SK-N-SH (cell line): ENCODE measurements at regions not wholly inside any gene's neighbourhood (a gene's known extent, or its start where the extent isn't known, plus 50 kb on each side); places are given as distances from the start of the nearest gene placed in this dataset.

ENCODE experiments used
- CTCF ChIA-PET: fragments of 300-600, 350-600 bp; formaldehyde crosslinking; extraction: SDS; loops from one replicate; lab custom pipeline; 2021; lab: Yijun Ruan, JAX
- POLR2A ChIA-PET: fragments of 350-600 bp; sonication (Branson Sonifier 250); formaldehyde crosslinking; extraction: SDS; loops from one replicate; lab custom pipeline; 2020; ENCODE audit warnings: antibody characterized with exemption, inconsistent platforms; lab: Yijun Ruan, JAX
- DNase-seq: peaks from one replicate; pipeline ENCODE4 v3.0.0; 2012
- H2AFZ ChIP-seq: fragments of 200-600 bp; sonication (generic); 2 replicates; pipeline ENCODE4 v1.8.1; 2016; ENCODE audit warnings: antibody characterized with exemption, mild to moderate bottlenecking, low read depth
- H3F3A ChIP-seq: fragments of 200-600 bp; sonication (generic); replicated peaks from 2 replicates; pipeline ENCODE3; 2016; ENCODE audit warnings: antibody characterized with exemption, mild to moderate bottlenecking; ENCODE audit not compliant: insufficient read depth
- H3K27ac ChIP-seq, 2 experiments: fragments of 200-500 bp in 1 of 2; fragments of 200-600 bp in 1 of 2; sonication (Bioruptor generic) in 1 of 2; sonication (generic), shearing (Covaris generic) in 1 of 2; 2 replicates each; pipeline versions ENCODE4 v1.5.1 to v1.6.1; 2014 to 2016; ENCODE audit warnings: low read depth in 2 of 2, inconsistent platforms in 1 of 2, low read length in 1 of 2, mild to moderate bottlenecking in 1 of 2, mixed read lengths in 1 of 2
- H3K27me3 ChIP-seq: fragments of 200-600 bp; sonication (generic), shearing (Covaris generic); 2 replicates; pipeline ENCODE4 v1.6.1; 2016; ENCODE audit warnings: mixed run types; ENCODE audit not compliant: insufficient read depth
- H3K36me3 ChIP-seq, 2 experiments: fragments of 200-500 bp in 1 of 2; fragments of 200-600 bp in 1 of 2; sonication (Bioruptor generic) in 1 of 2; sonication (generic) in 1 of 2; replicated peaks in 1 of 2; 2 replicates each; pipeline versions ENCODE3 to v1.5.1; 2014 to 2016; ENCODE audit warnings: low read length in 1 of 2, mild to moderate bottlenecking in 1 of 2; ENCODE audit not compliant: insufficient read depth in 2 of 2, control insufficient read depth in 1 of 2
- H3K4me1 ChIP-seq, 2 experiments: fragments of 200-500 bp in 1 of 2; fragments of 200-600 bp in 1 of 2; sonication (Bioruptor generic) in 1 of 2; sonication (generic), shearing (Covaris generic) in 1 of 2; 2 replicates each; pipeline versions ENCODE4 v1.5.1 to v1.6.1; 2014 to 2016; ENCODE audit warnings: low read depth in 1 of 2, low read length in 1 of 2, mixed run types in 1 of 2; ENCODE audit not compliant: insufficient read depth in 2 of 2, control insufficient read depth in 1 of 2
- H3K4me2 ChIP-seq: fragments of 200-600 bp; sonication (generic), shearing (Covaris generic); 2 replicates; pipeline ENCODE4 v1.6.1; 2017; ENCODE audit warnings: mixed run types
- H3K4me3 ChIP-seq, 2 experiments: fragments of 200-500 bp in 1 of 2; fragments of 200-600 bp in 1 of 2; sonication (Bioruptor generic) in 1 of 2; sonication (generic), shearing (Covaris generic) in 1 of 2; 2 replicates each; pipeline versions ENCODE4 v1.5.1 to v1.8.1; 2014 to 2016; ENCODE audit warnings: low read depth in 2 of 2, inconsistent platforms in 1 of 2, low read length in 1 of 2, mild to moderate bottlenecking in 1 of 2, mixed read lengths in 1 of 2, moderate library complexity in 1 of 2
- H3K79me2 ChIP-seq: fragments of 200-600 bp; sonication (generic); 2 replicates; pipeline ENCODE4 v1.8.1; 2017; ENCODE audit warnings: mild to moderate bottlenecking; ENCODE audit not compliant: insufficient read depth
- H3K9ac ChIP-seq: fragments of 200-600 bp; sonication (generic); 2 replicates; pipeline ENCODE4 v1.6.1; 2017; ENCODE audit warnings: mixed run types
- H3K9me2 ChIP-seq: fragments of 200-600 bp; sonication (generic); 2 replicates; pipeline ENCODE4 v1.6.1; 2017; ENCODE audit warnings: mixed run types
- H3K9me3 ChIP-seq: fragments of 200-600 bp; sonication (generic); 2 replicates; pipeline ENCODE4 v1.6.1; 2017; ENCODE audit warnings: mixed run types, mild to moderate bottlenecking, moderate library complexity
- H4K20me1 ChIP-seq: fragments of 200-600 bp; sonication (generic); 2 replicates; pipeline ENCODE4 v1.6.1; 2017; ENCODE audit warnings: mild to moderate bottlenecking, mixed run types; ENCODE audit not compliant: insufficient read depth
- CHD2 ChIP-seq: fragments of 150-350 bp; IDR thresholded peaks from 2 replicates; pipeline ENCODE4 v1.6.1; 2018; ENCODE audit warnings: low read length; ENCODE audit not compliant: partially characterized antibody
- CTCF ChIP-seq: fragments of 200-600 bp; sonication (generic); IDR thresholded peaks from 2 replicates; pipeline ENCODE4 v1.6.1; 2017; ENCODE audit warnings: antibody characterized with exemption, mild to moderate bottlenecking, moderate library complexity
- ELF1 ChIP-seq: IDR thresholded peaks from 2 replicates; pipeline ENCODE4 v1.4.0; 2012
- EP300 ChIP-seq, 2 experiments: IDR thresholded peaks; 2 replicates each; pipeline versions ENCODE4 v1.4.0 to v1.6.1; 2012; ENCODE audit warnings: borderline replicate concordance in 1 of 2, low read depth in 1 of 2, low read length in 1 of 2
- FOXJ3 ChIP-seq: sonication (generic); formaldehyde crosslinking; IDR thresholded peaks from 2 replicates; pipeline ENCODE4 v1.5.1; 2020; ENCODE audit warnings: mild to moderate bottlenecking, missing genetic modification reagents
- FOXM1 ChIP-seq: IDR thresholded peaks from 2 replicates; pipeline ENCODE4 v1.4.0; 2012; ENCODE audit warnings: low read depth, mild to moderate bottlenecking
- GABPA ChIP-seq: IDR thresholded peaks from 2 replicates; pipeline ENCODE4 v1.4.0; 2012; ENCODE audit warnings: low read depth, mild to moderate bottlenecking
- GATA2 ChIP-seq: sonication (generic); formaldehyde crosslinking; IDR thresholded peaks from 2 replicates; pipeline ENCODE4 v1.5.0; 2020; ENCODE audit warnings: mild to moderate bottlenecking, missing genetic modification reagents
- IRF3 ChIP-seq: fragments of 150-350 bp; IDR thresholded peaks from 2 replicates; pipeline ENCODE4 v1.6.1; 2016; ENCODE audit warnings: mild to moderate bottlenecking, low read depth, low read length
- JUND ChIP-seq: IDR thresholded peaks from 2 replicates; pipeline ENCODE4 v1.4.0; 2012
- MEF2A ChIP-seq: IDR thresholded peaks from 2 replicates; pipeline ENCODE4 v1.4.0; 2012; ENCODE audit warnings: low read depth, borderline replicate concordance
- POLR2AphosphoS5 ChIP-seq: IDR thresholded peaks from 2 replicates; pipeline ENCODE4 v1.6.1; 2012; ENCODE audit warnings: low read depth, low read length
- RCOR1 ChIP-seq: fragments of 150-350 bp; IDR thresholded peaks from 2 replicates; pipeline ENCODE4 v1.6.1; 2017; ENCODE audit warnings: antibody characterized with exemption, low read length
- SIN3A ChIP-seq: IDR thresholded peaks from 2 replicates; pipeline ENCODE4 v1.6.1; 2012; ENCODE audit warnings: low read depth, mild to moderate bottlenecking, low read length, moderate library complexity, borderline replicate concordance
- SMC3 ChIP-seq: IDR thresholded peaks from 2 replicates; pipeline ENCODE4 v1.6.1; 2012; ENCODE audit warnings: low read depth, low read length, improper control_type of control experiment
- TAF1 ChIP-seq: IDR thresholded peaks from 2 replicates; pipeline ENCODE4 v1.6.1; 2012; ENCODE audit warnings: low read depth, mild to moderate bottlenecking, low read length, moderate library complexity, borderline replicate concordance
- TEAD4 ChIP-seq: IDR thresholded peaks from 2 replicates; pipeline ENCODE4 v1.4.0; 2012; ENCODE audit warnings: mild to moderate bottlenecking, borderline replicate concordance; ENCODE audit not compliant: insufficient read depth
- USF2 ChIP-seq: fragments of 150-350 bp; IDR thresholded peaks from 2 replicates; pipeline ENCODE4 v1.6.1; 2017; ENCODE audit warnings: antibody characterized with exemption, low read length, low read depth, borderline replicate concordance
- WGBS: methylation state at CpG from one replicate; pipeline ENCODE4 v1.1.6; 2017; ENCODE audit warnings: low lambda C conversion rate; 5-methylcytosine and 5-hydroxymethylcytosine counted together
- TF ChIP-seq, protein P1 (sequence below): IDR thresholded peaks from 2 replicates; pipeline ENCODE4 v1.4.0; 2012; ENCODE audit warnings: low read depth
- TF ChIP-seq, protein P2 (sequence below): IDR thresholded peaks from 2 replicates; pipeline ENCODE4; 2012

DNA sequence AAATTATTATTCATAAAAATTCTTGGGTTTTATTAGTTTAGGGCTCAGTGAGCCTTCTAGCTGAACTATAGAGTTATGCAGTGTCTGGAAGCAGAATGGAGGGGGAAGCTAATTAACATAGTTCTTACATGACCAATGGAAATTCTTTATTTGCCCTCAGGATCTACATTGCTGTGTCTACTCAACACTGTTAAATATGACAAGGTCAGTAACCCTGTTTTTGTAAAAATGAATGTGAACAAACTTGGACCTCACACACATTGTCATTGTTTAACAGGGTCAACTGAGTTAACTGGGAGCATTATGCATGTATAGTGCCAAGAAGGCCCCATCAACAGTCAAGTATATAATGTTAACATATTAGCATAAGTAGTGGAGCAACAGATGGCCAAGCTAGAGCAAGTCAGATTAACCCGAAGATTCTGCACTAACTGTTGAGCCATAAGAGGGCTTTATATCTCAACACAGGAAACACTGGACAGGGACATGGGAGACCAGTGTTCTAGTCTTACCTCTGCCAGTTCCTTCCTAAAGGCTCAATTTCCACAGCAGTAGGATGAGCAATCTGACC, 122.5 kb upstream of the SEM1 start:
- no peak overlapping the region for H3K9ac ChIP-seq
- no peak overlapping the region for H3K4me2 ChIP-seq
- H3K4me1 ChIP-seq: peaks cover 0 to 6% of the 10 kb centered on the region in 2 experiments; a peak in 1 of 4 replicates
- CTCF ChIA-PET: interaction anchor here (0.7 to 1.4 kb wide), 3 partner anchors 10 to 121 kb away, joined by 3 to 4 read pairs (median 4); no protein-coding TSS in a partner anchor
- DNase-seq: no peak
- H3K9me3 ChIP-seq: no peaks in the 10 kb centered on the region
- H4K20me1 ChIP-seq: no peaks in the 10 kb centered on the region
- H2AFZ ChIP-seq: no peak overlapping the region
- WGBS: 79% methylated on average over 1 of the region's 1 CpG
- no peak overlapping the region for H3K4me3 ChIP-seq
- TF ChIP-seq GABPA: no peak
- TF ChIP-seq, protein P1, sequence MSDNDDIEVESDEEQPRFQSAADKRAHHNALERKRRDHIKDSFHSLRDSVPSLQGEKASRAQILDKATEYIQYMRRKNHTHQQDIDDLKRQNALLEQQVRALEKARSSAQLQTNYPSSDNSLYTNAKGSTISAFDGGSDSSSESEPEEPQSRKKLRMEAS: no peak
- no peak for TF ChIP-seq TAF1
- no peak for TF ChIP-seq MEF2A
- TF ChIP-seq EP300 (IDR thresholded peaks at IDR 0.05; ENCODE audit: borderline replicate concordance in 1 of 2, low read depth in 1 of 2, low read length in 1 of 2): no peak
- TF ChIP-seq CHD2: no peak
- TF ChIP-seq SMC3: no peak
- no peak for TF ChIP-seq ELF1
- no peak for TF ChIP-seq RCOR1
- no peak for TF ChIP-seq SIN3A
- no peak for TF ChIP-seq GATA2 (CRISPR knock-in tag)
- H3K79me2 ChIP-seq: no peaks in the 10 kb centered on the region
- POLR2A ChIA-PET: no interaction called here
- no peak overlapping the region for H3K27ac ChIP-seq
- no peaks in the 10 kb centered on the region for H3F3A ChIP-seq
- H3K36me3 ChIP-seq: no peaks in the 10 kb centered on the region
- no peaks in the 10 kb centered on the region for H3K27me3 ChIP-seq
- H3K9me2 ChIP-seq: no peaks in the 10 kb centered on the region

- POLR2A ChIA-PET: no interaction called here
- H3K36me3 ChIP-seq: no peaks in the 10 kb centered on the region
- no peak overlapping the region for H2AFZ ChIP-seq
- no peaks in the 10 kb centered on the region for H3K27me3 ChIP-seq
- no peaks in the 10 kb centered on the region for H3K79me2 ChIP-seq
- H3K4me2 ChIP-seq: no peak overlapping the region
- CTCF ChIA-PET: no interaction called here
- H3F3A ChIP-seq: no peaks in the 10 kb centered on the region
- no peak overlapping the region for H3K27ac ChIP-seq
- no peak for DNase-seq
- WGBS: 21% methylated on average over 8 of the region's 8 CpGs
- no peaks in the 10 kb centered on the region for H3K9me3 ChIP-seq
- no peak overlapping the region for H3K9ac ChIP-seq
- TF ChIP-seq CHD2 (no peak), CTCF (no peak), USF2 (no peak), GATA2 (CRISPR knock-in tag) (no peak), IRF3 (no peak), EP300 (IDR thresholded peaks at IDR 0.05; ENCODE audit: borderline replicate concordance in 1 of 2, low read depth in 1 of 2, low read length in 1 of 2) (no peak), SIN3A (no peak), RCOR1 (no peak), ELF1 (no peak), JUND (no peak), GABPA (no peak), SMC3 (no peak), POLR2AphosphoS5 (no peak), TEAD4 (no peak), FOXM1 (no peak), FOXJ3 (CRISPR knock-in tag) (no peak)
- TF ChIP-seq, protein P1: no peak
- TF ChIP-seq, protein P2, sequence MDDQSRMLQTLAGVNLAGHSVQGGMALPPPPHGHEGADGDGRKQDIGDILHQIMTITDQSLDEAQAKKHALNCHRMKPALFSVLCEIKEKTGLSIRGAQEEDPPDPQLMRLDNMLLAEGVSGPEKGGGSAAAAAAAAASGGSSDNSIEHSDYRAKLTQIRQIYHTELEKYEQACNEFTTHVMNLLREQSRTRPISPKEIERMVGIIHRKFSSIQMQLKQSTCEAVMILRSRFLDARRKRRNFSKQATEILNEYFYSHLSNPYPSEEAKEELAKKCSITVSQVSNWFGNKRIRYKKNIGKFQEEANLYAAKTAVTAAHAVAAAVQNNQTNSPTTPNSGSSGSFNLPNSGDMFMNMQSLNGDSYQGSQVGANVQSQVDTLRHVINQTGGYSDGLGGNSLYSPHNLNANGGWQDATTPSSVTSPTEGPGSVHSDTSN: no peak
- no peaks in the 10 kb centered on the region for H4K20me1 ChIP-seq
- H3K4me3 ChIP-seq: no peak overlapping the region
- no peaks in the 10 kb centered on the region for H3K9me2 ChIP-seq
- peaks cover 0 to 6% of the 10 kb centered on the region in 2 experiments; a peak in 1 of 4 replicates for H3K4me1 ChIP-seq
Measured at GRCh38 chr7:96833676-96834453, 124.2 kb upstream of the SEM1 start.
